Activated naive CD4-positive, alpha-beta T cell treated with anti-CD3 and anti-CD28 coated beads for 36 hours (primary cell): ENCODE measurements at regions not wholly inside any gene's neighbourhood (a gene's known extent, or its start where the extent isn't known, plus 50 kb on each side); places are given as distances from the start of the nearest gene placed in this dataset.

Experiments used
- CTCF ChIA-PET: fragments of 350-600 bp; sonication (Branson Sonifier 250); formaldehyde crosslinking; loops from one replicate; lab custom pipeline; 2021; ENCODE audit warnings: antibody characterized with exemption; lab: Charles Lee
- DNase-seq: peaks from one replicate; pipeline ENCODE4 v3.0.0-alpha.2; 2020
- H3K27ac Mint-ChIP-seq: one replicate; pipeline ENCODE4 v1.8.0; 2021; ENCODE audit warnings: mild to moderate bottlenecking, mixed read lengths
- H3K27me3 Mint-ChIP-seq: one replicate; pipeline ENCODE4 v1.8.0; 2021; ENCODE audit warnings: low read depth, mixed read lengths
- H3K36me3 Mint-ChIP-seq: one replicate; pipeline ENCODE4 v1.8.0; 2021; ENCODE audit warnings: low read depth, mixed read lengths
- H3K4me1 Mint-ChIP-seq: one replicate; pipeline ENCODE4 v1.8.0; 2021; ENCODE audit warnings: low read depth, mixed read lengths
- H3K4me3 Mint-ChIP-seq: one replicate; pipeline ENCODE4 v1.8.0; 2021; ENCODE audit warnings: mild to moderate bottlenecking, moderate library complexity, mixed read lengths
- H3K9me3 Mint-ChIP-seq: one replicate; pipeline ENCODE4 v1.8.0; 2021; ENCODE audit warnings: mixed read lengths
- intact Hi-C: fragments of 100-400 bp; cut with micrococcal nuclease; formaldehyde crosslinking; loops from one replicate; pipeline ENCODE4 v1.15.1; 2023

- Mint-ChIP-seq H3K4me3 (no peak overlapping the region), H3K4me1 (no peaks in the 10 kb centered on the region), H3K27me3 (no peaks in the 10 kb centered on the region), H3K9me3 (no peaks in the 10 kb centered on the region), H3K27ac (no peak overlapping the region), H3K36me3 (no peaks in the 10 kb centered on the region)
- no peak for DNase-seq
- intact Hi-C loops = no loop called here
- CTCF ChIA-PET = interaction anchor here (0.9 kb wide), 1 partner anchor 81 kb away, joined by 3 read pairs; no protein-coding TSS in a partner anchor
Observed at GRCh38 chr15:81073801-81074200, 60.3 kb upstream of the CFAP161 start.

- H3K27me3 Mint-ChIP-seq = no peaks in the 10 kb centered on the region
- CTCF ChIA-PET = interaction anchor here (0.9 to 1.2 kb wide), 3 partner anchors 59 to 191 kb away, joined by 3 read pairs; no protein-coding TSS in a partner anchor
- intact Hi-C loops = no loop called here
- DNase-seq = no peak
- H3K9me3 Mint-ChIP-seq = no peaks in the 10 kb centered on the region
- H3K4me3 Mint-ChIP-seq = no peak overlapping the region
- no peaks in the 10 kb centered on the region for H3K36me3 Mint-ChIP-seq
- H3K27ac Mint-ChIP-seq = no peak overlapping the region
- H3K4me1 Mint-ChIP-seq = no peaks in the 10 kb centered on the region
Observed at GRCh38 chr15:81074773-81075172, 59.3 kb upstream of the CFAP161 start.

- Mint-ChIP-seq H3K27me3 (no peaks in the 10 kb centered on the region), H3K27ac (no peak overlapping the region), H3K36me3 (no peaks in the 10 kb centered on the region), H3K9me3 (no peaks in the 10 kb centered on the region), H3K4me1 (no peaks in the 10 kb centered on the region), H3K4me3 (no peak overlapping the region)
- CTCF ChIA-PET = interaction anchor here (0.6 to 1.2 kb wide), 3 partner anchors 59 to 191 kb away, joined by 3 read pairs; no protein-coding TSS in a partner anchor
- DNase-seq = no peak
- intact Hi-C loops = no loop called here
Observed at GRCh38 chr15:81075272-81075671, 58.8 kb upstream of the CFAP161 start.

GRCh38 chr15:81080996-81081395 is 53.1 kb upstream of the CFAP161 start:
- H3K36me3 Mint-ChIP-seq = no peaks in the 10 kb centered on the region
- no peaks in the 10 kb centered on the region for H3K9me3 Mint-ChIP-seq
- H3K27me3 Mint-ChIP-seq = no peaks in the 10 kb centered on the region
- H3K27ac Mint-ChIP-seq = no peak overlapping the region
- intact Hi-C loops = no loop called here
- CTCF ChIA-PET = no interaction called here
- no peak for DNase-seq
- no peak overlapping the region for H3K4me3 Mint-ChIP-seq
- H3K4me1 Mint-ChIP-seq = peaks cover 8% of the 10 kb centered on the region

GRCh38 chr15:81083201-81083600 is 50.9 kb upstream of the CFAP161 start:
- H3K4me3 Mint-ChIP-seq = no peak overlapping the region
- H3K27me3 Mint-ChIP-seq = no peaks in the 10 kb centered on the region
- no peaks in the 10 kb centered on the region for H3K9me3 Mint-ChIP-seq
- no peaks in the 10 kb centered on the region for H3K36me3 Mint-ChIP-seq
- H3K27ac Mint-ChIP-seq = no peak overlapping the region
- H3K4me1 Mint-ChIP-seq = peaks cover 12% of the 10 kb centered on the region
- CTCF ChIA-PET = interaction anchor here (1.7 kb wide), 1 partner anchor 183 kb away, joined by 4 read pairs; no protein-coding TSS in a partner anchor
- intact Hi-C loops = no loop called here
- DNase-seq = no peak
